ENCODE measurements at regions not wholly inside any gene's neighbourhood (a gene's known extent, or its start where the extent isn't known, plus 50 kb on each side); places are given as distances from the start of the nearest gene placed in this dataset.

DNA sequence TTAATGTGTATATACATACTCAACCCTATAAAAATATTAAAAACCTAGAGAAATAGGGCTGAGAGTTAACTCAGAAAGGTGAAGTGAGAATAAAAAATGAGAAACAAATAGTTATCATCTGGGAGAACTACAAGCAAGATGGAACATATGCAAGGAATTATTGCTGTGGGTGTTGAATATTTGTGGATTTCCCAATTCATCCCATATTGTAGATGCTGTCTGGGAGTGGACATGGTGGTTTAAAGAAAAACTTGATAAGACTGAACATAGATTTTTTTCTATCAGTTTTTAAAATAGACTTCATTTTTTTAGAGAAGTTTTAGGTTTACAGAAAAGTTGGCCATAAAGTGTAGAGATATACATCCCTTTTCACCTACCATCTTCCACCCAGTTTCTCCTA, 263.5 kb downstream of the SPATA31D1 start:
- Histone ChIP-seq H3K27ac (ENCODE audit: low read depth, low read length) (no peak overlapping the region), H3K4me3 (ENCODE audit: low read depth, low read length) (no peak overlapping the region), H3K4me1 (ENCODE audit: control insufficient read depth, insufficient read depth, low read length, unreplicated experiment) (no peaks in the 10 kb centered on the region), H3K36me3 (ENCODE audit: insufficient read depth, low read length) (no peaks in the 10 kb centered on the region), H2AFZ (ENCODE audit: low read length, unreplicated experiment) (no peak overlapping the region), H3K27me3 (ENCODE audit: insufficient read depth, low read length) (no peaks in the 10 kb centered on the region), H3K79me2 (ENCODE audit: control insufficient read depth, insufficient read depth, low read length, unreplicated experiment) (no peaks in the 10 kb centered on the region)

DNA sequence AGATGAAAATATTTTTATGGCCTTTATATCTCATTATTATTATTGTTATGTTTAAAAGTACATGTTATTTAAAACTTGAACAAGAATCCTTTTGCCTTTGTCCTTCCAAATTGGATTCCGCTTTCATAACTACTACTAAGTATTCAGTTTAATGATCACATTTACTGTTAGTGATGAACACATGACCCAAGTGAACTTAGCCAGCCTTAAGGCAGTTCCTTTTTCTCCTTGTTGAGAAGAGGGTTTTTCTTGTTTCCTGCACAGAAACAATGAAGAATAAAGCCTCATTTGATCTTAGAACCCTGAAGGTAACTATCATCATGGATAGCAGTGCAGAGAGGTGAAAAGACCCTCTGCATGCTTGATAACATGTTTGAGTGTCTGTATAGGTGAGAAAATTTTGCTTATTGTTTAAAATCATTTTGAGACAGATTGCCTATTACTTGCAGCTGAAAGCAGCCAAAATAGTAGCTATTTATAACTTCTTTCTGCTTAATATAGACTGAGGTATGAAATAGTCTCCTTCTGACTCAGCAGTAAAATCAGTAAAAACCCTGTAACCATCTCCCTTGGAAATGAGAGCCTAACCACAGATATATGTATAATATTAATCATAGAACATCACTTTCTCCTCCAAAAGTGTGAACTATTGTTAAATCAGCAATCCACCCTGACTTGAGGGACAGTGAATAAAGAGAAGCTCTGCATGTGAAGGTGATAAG, 266.2 kb downstream of the SPATA31D1 start:
- no peaks in the 10 kb centered on the region for H3K27me3 ChIP-seq (ENCODE audit: insufficient read depth, low read length)
- H3K4me3 ChIP-seq (ENCODE audit: low read depth, low read length), result no peak overlapping the region
- H3K27ac ChIP-seq (ENCODE audit: low read depth, low read length), result no peak overlapping the region
- H2AFZ ChIP-seq (ENCODE audit: low read length, unreplicated experiment), result no peak overlapping the region
- H3K4me1 ChIP-seq (ENCODE audit: control insufficient read depth, insufficient read depth, low read length, unreplicated experiment), result no peaks in the 10 kb centered on the region
- no peaks in the 10 kb centered on the region for H3K79me2 ChIP-seq (ENCODE audit: control insufficient read depth, insufficient read depth, low read length, unreplicated experiment)
- H3K36me3 ChIP-seq (ENCODE audit: insufficient read depth, low read length), result no peaks in the 10 kb centered on the region

DNA sequence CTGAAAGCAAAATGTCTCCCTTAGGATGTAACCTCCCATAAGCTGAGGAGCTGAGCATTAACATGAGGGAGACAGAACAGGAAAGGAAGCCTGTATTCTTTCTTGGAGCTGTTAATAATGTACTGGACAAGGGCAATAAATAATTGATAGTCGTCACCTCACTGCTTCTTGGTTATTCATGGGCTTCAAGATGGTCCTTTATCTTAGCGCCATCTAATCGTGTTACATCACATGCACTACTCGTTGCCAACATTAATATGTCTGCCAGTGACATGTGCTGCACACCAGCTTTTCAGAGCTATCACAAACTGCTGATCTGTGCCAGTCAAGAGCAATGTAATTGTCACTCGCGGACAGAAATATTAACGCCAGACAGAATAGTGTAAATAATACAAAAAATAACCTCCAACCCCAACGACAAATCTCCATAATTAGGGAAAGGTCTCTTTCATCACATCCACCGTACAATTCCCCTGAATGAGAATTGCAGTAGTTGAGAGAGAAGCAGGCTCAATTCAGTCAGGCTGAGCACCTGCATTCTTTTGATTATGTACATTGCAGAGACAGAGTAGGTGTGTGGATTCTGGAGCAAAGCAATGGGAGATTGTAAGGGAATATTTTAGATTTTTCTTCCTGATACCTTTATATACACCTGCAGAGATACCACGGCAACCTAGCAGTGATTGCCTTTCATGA, 267.1 kb downstream of the SPATA31D1 start:
- H3K27ac ChIP-seq (ENCODE audit: low read depth, low read length), result no peak overlapping the region
- no peak overlapping the region for H2AFZ ChIP-seq (ENCODE audit: low read length, unreplicated experiment)
- H3K27me3 ChIP-seq (ENCODE audit: insufficient read depth, low read length), result no peaks in the 10 kb centered on the region
- H3K4me1 ChIP-seq (ENCODE audit: control insufficient read depth, insufficient read depth, low read length, unreplicated experiment), result no peaks in the 10 kb centered on the region
- no peak overlapping the region for H3K4me3 ChIP-seq (ENCODE audit: low read depth, low read length)
- no peaks in the 10 kb centered on the region for H3K36me3 ChIP-seq (ENCODE audit: insufficient read depth, low read length)
- H3K79me2 ChIP-seq (ENCODE audit: control insufficient read depth, insufficient read depth, low read length, unreplicated experiment), result no peaks in the 10 kb centered on the region

DNA sequence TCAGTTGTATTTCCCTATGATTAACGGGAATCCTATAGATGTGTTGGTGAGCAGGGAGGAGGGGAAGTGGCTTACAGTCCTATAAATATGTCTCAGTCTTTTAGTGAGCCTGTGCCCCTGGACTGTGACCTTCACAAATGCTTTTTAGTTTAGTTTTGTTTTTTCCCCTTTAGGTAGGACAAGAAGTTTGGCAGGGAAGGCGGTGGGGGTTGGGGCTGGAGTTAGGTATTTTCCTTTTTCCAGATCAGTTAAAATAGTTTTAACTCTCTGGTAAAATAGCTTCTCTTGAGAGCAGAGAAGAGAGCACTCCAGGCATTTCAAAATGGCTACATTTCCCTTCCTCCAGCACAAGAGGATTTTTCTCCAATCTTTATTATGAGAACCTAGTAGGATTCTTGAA, 272.1 kb downstream of the SPATA31D1 start:
- Histone ChIP-seq H2AFZ (ENCODE audit: low read length, unreplicated experiment) (no peak overlapping the region), H3K4me3 (ENCODE audit: low read depth, low read length) (no peak overlapping the region), H3K36me3 (ENCODE audit: insufficient read depth, low read length) (no peaks in the 10 kb centered on the region), H3K4me1 (ENCODE audit: control insufficient read depth, insufficient read depth, low read length, unreplicated experiment) (no peaks in the 10 kb centered on the region), H3K27ac (ENCODE audit: low read depth, low read length) (no peak overlapping the region), H3K79me2 (ENCODE audit: control insufficient read depth, insufficient read depth, low read length, unreplicated experiment) (no peaks in the 10 kb centered on the region), H3K27me3 (ENCODE audit: insufficient read depth, low read length) (no peaks in the 10 kb centered on the region)

DNA sequence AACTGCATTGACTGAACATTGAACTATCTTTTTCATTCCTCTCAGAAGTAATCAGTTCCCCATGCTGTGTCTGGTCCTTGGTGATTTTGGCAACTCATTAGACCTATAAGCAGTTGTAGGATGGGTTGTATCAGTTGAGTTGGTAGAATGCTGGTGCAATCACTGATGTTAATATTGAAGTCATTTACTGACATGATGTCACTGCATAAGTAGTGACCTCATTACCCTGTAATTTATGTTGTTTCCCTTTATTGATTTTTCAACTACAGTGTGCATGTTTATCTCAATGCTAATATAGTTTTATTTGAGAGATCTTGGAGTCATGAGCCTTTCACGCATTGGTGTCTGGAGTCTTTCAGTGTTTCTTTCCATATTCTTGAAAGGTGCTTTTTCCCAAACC, 275.0 kb downstream of the SPATA31D1 start:
- no peaks in the 10 kb centered on the region for H3K36me3 ChIP-seq (ENCODE audit: insufficient read depth, low read length)
- H2AFZ ChIP-seq (ENCODE audit: low read length, unreplicated experiment), result no peak overlapping the region
- H3K4me3 ChIP-seq (ENCODE audit: low read depth, low read length), result no peak overlapping the region
- H3K27me3 ChIP-seq (ENCODE audit: insufficient read depth, low read length), result no peaks in the 10 kb centered on the region
- no peaks in the 10 kb centered on the region for H3K4me1 ChIP-seq (ENCODE audit: control insufficient read depth, insufficient read depth, low read length, unreplicated experiment)
- H3K79me2 ChIP-seq (ENCODE audit: control insufficient read depth, insufficient read depth, low read length, unreplicated experiment), result no peaks in the 10 kb centered on the region
- no peak overlapping the region for H3K27ac ChIP-seq (ENCODE audit: low read depth, low read length)

DNA sequence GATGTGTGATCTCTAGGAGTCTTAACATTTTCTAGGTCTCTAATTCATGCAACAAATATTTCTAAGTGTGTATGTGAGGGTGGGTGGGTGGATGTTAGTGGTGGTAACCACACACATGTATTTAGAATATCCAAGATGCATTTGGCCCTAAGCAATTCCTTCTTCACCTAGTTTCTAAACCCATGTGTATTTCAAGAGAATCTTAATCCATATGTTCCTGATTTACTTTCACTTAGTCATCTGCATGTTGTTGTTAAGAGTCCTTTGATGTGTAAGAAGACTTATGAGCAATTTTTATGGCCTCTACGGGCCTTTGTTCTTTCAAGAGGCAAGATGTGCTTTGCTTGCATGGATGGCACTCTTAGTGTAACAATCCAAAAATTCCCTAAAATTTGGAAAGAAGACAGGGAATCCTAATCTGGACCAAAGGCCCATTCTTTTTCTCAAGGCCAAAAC, 282.6 kb downstream of the SPATA31D1 start:
- no peaks in the 10 kb centered on the region for H3K36me3 ChIP-seq (ENCODE audit: insufficient read depth, low read length)
- H3K79me2 ChIP-seq (ENCODE audit: control insufficient read depth, insufficient read depth, low read length, unreplicated experiment), result no peaks in the 10 kb centered on the region
- no peak overlapping the region for H2AFZ ChIP-seq (ENCODE audit: low read length, unreplicated experiment)
- no peak overlapping the region for H3K4me3 ChIP-seq (ENCODE audit: low read depth, low read length)
- no peaks in the 10 kb centered on the region for H3K27me3 ChIP-seq (ENCODE audit: insufficient read depth, low read length)
- no peak overlapping the region for H3K27ac ChIP-seq (ENCODE audit: low read depth, low read length)
- H3K4me1 ChIP-seq (ENCODE audit: control insufficient read depth, insufficient read depth, low read length, unreplicated experiment), result no peaks in the 10 kb centered on the region

DNA sequence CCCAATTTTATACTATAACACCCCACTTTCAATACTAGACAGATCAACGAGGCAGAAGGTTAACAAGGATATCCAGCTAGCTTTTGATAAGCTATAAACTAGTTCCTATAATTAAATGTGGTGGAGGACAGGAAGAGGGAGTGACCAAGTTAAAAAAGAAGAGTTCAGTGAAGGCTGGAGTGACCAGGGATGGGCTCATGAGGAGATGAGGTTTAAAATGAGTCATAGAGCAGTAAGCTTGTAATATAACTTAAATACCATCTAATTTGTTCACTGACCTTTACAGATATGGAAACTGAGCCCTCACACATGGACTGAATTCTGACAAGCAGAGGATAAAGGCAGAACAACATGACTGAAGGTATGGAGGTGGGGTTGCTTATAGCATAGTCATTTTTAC, 284.5 kb downstream of the SPATA31D1 start:
- Histone ChIP-seq H3K4me3 (ENCODE audit: low read depth, low read length) (no peak overlapping the region), H2AFZ (ENCODE audit: low read length, unreplicated experiment) (no peak overlapping the region), H3K79me2 (ENCODE audit: control insufficient read depth, insufficient read depth, low read length, unreplicated experiment) (no peaks in the 10 kb centered on the region), H3K36me3 (ENCODE audit: insufficient read depth, low read length) (no peaks in the 10 kb centered on the region), H3K27me3 (ENCODE audit: insufficient read depth, low read length) (no peaks in the 10 kb centered on the region), H3K27ac (ENCODE audit: low read depth, low read length) (no peak overlapping the region), H3K4me1 (ENCODE audit: control insufficient read depth, insufficient read depth, low read length, unreplicated experiment) (no peaks in the 10 kb centered on the region)

DNA sequence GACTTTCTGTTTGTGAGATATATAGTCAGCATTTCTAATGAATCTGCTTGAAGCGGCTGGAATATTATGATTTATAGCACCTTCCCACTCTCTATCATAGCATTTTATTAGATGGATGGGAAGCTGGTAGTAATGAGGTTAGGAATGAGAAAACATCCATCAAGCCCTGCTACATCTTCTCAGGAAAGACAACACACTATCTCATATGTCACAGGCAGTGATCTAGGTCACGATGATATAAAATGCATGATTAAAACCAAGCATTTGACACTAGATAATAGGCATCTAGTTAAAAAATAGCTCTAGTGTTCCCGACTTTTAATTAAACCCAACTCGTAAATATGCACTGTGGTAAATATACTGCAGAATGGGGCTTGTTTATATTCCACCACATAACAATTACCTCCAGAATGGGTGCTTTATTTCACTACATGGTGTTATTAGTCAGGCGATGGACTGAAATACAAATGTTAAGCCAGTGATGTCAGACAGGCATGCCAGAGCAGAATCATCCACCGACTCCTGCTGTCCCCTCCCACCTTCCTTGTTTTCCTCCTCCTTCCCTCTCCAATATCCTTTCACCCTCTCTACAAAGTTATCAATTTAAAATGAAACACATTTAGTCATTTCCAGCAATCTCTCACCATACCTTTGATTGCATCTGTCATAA, 286.8 kb downstream of the SPATA31D1 start:
- no peak overlapping the region for H2AFZ ChIP-seq (ENCODE audit: low read length, unreplicated experiment)
- no peaks in the 10 kb centered on the region for H3K27me3 ChIP-seq (ENCODE audit: insufficient read depth, low read length)
- no peak overlapping the region for H3K4me3 ChIP-seq (ENCODE audit: low read depth, low read length)
- no peak overlapping the region for H3K27ac ChIP-seq (ENCODE audit: low read depth, low read length)
- no peaks in the 10 kb centered on the region for H3K79me2 ChIP-seq (ENCODE audit: control insufficient read depth, insufficient read depth, low read length, unreplicated experiment)
- no peaks in the 10 kb centered on the region for H3K36me3 ChIP-seq (ENCODE audit: insufficient read depth, low read length)
- H3K4me1 ChIP-seq (ENCODE audit: control insufficient read depth, insufficient read depth, low read length, unreplicated experiment), result no peaks in the 10 kb centered on the region

DNA sequence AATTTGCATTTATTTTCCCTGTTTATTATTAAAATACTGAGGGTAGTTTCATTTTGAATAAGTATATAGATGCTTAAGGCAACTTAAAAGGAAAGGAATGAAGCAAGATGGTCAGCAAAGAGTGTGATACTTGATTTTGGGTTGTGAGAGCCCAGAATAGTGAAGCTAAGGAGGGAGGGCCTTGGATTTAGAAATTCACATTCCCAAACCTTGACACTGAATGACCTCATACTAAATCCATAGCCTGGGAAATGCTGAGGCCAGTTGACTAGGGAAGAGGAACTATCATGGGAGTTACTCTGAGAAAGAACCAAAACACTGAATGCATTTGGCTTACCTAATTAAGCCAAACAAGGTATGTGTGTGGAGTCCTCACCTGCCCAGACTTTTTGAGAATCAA, 292.5 kb downstream of the SPATA31D1 start:
- Histone ChIP-seq H3K4me3 (ENCODE audit: low read depth, low read length) (no peak overlapping the region), H3K36me3 (ENCODE audit: insufficient read depth, low read length) (no peaks in the 10 kb centered on the region), H2AFZ (ENCODE audit: low read length, unreplicated experiment) (no peak overlapping the region), H3K27ac (ENCODE audit: low read depth, low read length) (no peak overlapping the region), H3K4me1 (ENCODE audit: control insufficient read depth, insufficient read depth, low read length, unreplicated experiment) (no peaks in the 10 kb centered on the region), H3K79me2 (ENCODE audit: control insufficient read depth, insufficient read depth, low read length, unreplicated experiment) (no peaks in the 10 kb centered on the region), H3K27me3 (ENCODE audit: insufficient read depth, low read length) (no peaks in the 10 kb centered on the region)

DNA sequence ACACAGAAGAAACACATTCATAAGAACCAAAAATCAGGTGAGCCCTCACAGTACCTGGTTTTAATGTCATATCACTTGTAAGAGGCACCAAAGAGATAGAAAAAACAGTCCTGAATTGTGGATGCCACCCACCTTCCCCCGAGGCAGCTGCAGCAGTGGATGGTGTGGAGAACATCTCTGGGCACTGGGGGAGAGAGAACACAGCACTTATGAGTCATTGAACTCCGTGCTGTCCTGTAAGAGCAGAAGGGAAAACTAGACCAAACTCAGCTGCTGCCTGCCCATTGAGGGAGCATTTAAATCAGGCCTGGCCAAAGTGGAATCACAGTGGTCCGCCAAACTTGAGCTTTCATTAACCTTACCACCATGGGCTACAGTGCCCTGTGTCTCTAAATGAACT, 296.2 kb downstream of the SPATA31D1 start:
- H3K36me3 ChIP-seq (ENCODE audit: insufficient read depth, low read length), result no peaks in the 10 kb centered on the region
- H3K27ac ChIP-seq (ENCODE audit: low read depth, low read length), result no peak overlapping the region
- H2AFZ ChIP-seq (ENCODE audit: low read length, unreplicated experiment), result no peak overlapping the region
- H3K79me2 ChIP-seq (ENCODE audit: control insufficient read depth, insufficient read depth, low read length, unreplicated experiment), result no peaks in the 10 kb centered on the region
- H3K4me3 ChIP-seq (ENCODE audit: low read depth, low read length), result no peak overlapping the region
- no peaks in the 10 kb centered on the region for H3K27me3 ChIP-seq (ENCODE audit: insufficient read depth, low read length)
- no peaks in the 10 kb centered on the region for H3K4me1 ChIP-seq (ENCODE audit: control insufficient read depth, insufficient read depth, low read length, unreplicated experiment)

DNA sequence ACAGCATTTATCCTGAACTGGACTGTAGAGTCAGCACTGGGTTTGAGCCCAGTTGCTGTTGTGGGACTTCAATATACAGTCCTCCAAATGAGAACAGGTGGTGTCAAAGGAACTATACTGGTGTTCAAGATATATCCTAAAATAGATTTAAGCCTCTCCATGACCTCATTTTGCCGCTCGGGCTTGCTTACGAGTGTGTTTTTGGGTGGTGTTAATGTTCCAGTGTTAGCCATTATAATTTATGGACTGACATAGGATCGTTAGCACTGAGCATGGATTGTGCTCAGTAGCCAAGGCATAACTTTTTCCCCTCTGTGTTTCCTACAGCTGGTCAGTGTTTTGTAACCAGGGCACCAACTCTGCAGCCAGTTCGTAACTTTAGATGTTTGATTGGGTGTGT, 306.6 kb downstream of the SPATA31D1 start:
- no peak overlapping the region for H2AFZ ChIP-seq (ENCODE audit: low read length, unreplicated experiment)
- H3K36me3 ChIP-seq (ENCODE audit: insufficient read depth, low read length), result no peaks in the 10 kb centered on the region
- no peaks in the 10 kb centered on the region for H3K27me3 ChIP-seq (ENCODE audit: insufficient read depth, low read length)
- H3K79me2 ChIP-seq (ENCODE audit: control insufficient read depth, insufficient read depth, low read length, unreplicated experiment), result no peaks in the 10 kb centered on the region
- H3K27ac ChIP-seq (ENCODE audit: low read depth, low read length), result no peak overlapping the region
- H3K4me3 ChIP-seq (ENCODE audit: low read depth, low read length), result no peak overlapping the region
- H3K4me1 ChIP-seq (ENCODE audit: control insufficient read depth, insufficient read depth, low read length, unreplicated experiment), result no peaks in the 10 kb centered on the region

Measured in ACC112 (cell line).